H1 (cell line): ENCODE measurements at regions not wholly inside any gene's neighbourhood (a gene's known extent, or its start where the extent isn't known, plus 50 kb on each side); places are given as distances from the start of the nearest gene placed in this dataset.

Experiments used
- CTCF ChIA-PET: fragments of 300-600 bp; sonication (Branson Sonifier 250); formaldehyde crosslinking; loops from one replicate; lab custom pipeline; 2021; ENCODE audit not compliant: partially characterized antibody; lab: Charles Lee
- POLR2A ChIA-PET: fragments of 300-600 bp; sonication (Branson Sonifier 250); formaldehyde crosslinking; loops from one replicate; lab custom pipeline; 2021; ENCODE audit warnings: inconsistent platforms; ENCODE audit not compliant: partially characterized antibody; lab: Charles Lee
- DNase-seq, 2 experiments: peaks; one replicate each; pipeline versions ENCODE4 v3.0.0 to v3.0.0-alpha.2; 2010 to 2022; ENCODE audit warnings: low spot score in 2 of 2, low read depth in 1 of 2, mixed read lengths in 1 of 2
- FAIRE-seq: peaks from 2 replicates; lab custom pipeline; 2011; peaks lifted over from hg19 to GRCh38; lab: Jason Lieb, UNC
- H2AFZ ChIP-seq: 2 replicates; pipeline ENCODE4 v1.8.1; 2012; ENCODE audit warnings: low read length, inconsistent platforms
- H2AK5ac ChIP-seq: 2 replicates; pipeline ENCODE4 v1.6.1; 2013; ENCODE audit warnings: low read depth, low read length
- H2BK120ac ChIP-seq: replicated peaks from 2 replicates; pipeline ENCODE3; 2013; ENCODE audit warnings: low read depth, low read length, inconsistent platforms
- H2BK12ac ChIP-seq: 2 replicates; pipeline ENCODE4 v1.6.1; 2013; ENCODE audit warnings: low read depth, low read length
- H2BK15ac ChIP-seq: 2 replicates; pipeline ENCODE4 v1.6.1; 2013; ENCODE audit warnings: low read length
- H2BK20ac ChIP-seq: 2 replicates; pipeline ENCODE4 v1.6.1; 2013; ENCODE audit warnings: low read length
- H2BK5ac ChIP-seq: 2 replicates; pipeline ENCODE4 v1.6.1; 2013; ENCODE audit warnings: low read depth, low read length
- H3K14ac ChIP-seq: 2 replicates; pipeline ENCODE4 v1.6.1; 2013; ENCODE audit warnings: inconsistent platforms; ENCODE audit not compliant: insufficient read length
- H3K18ac ChIP-seq: 2 replicates; pipeline ENCODE4 v1.6.1; 2013; ENCODE audit warnings: low read length; ENCODE audit errors: extremely low read depth
- H3K23ac ChIP-seq: 2 replicates; pipeline ENCODE4 v1.6.1; 2013; ENCODE audit warnings: inconsistent platforms; ENCODE audit not compliant: insufficient read length
- H3K23me2 ChIP-seq: 2 replicates; pipeline ENCODE4 v1.6.1; 2013; ENCODE audit warnings: low read depth, low read length
- H3K27ac ChIP-seq: 2 replicates; pipeline ENCODE4 v1.6.1; 2011; ENCODE audit warnings: low read depth, low read length, inconsistent platforms
- H3K27me3 ChIP-seq, 4 experiments: replicated peaks in 1 of 4; 1 replicate in 1 of 4; 2 replicates in 3 of 4; pipeline versions ENCODE4 v1.6.1 to v1.8.1; 2011 to 2013; ENCODE audit warnings: low read length in 3 of 4, mild to moderate bottlenecking in 3 of 4, inconsistent platforms in 2 of 4, mixed read lengths in 2 of 4, moderate library complexity in 1 of 4; ENCODE audit not compliant: control insufficient read depth in 3 of 4, insufficient read depth in 3 of 4; ENCODE audit errors: extremely low read depth in 1 of 4
- H3K36me3 ChIP-seq, 4 experiments: 2 replicates each; pipeline versions ENCODE4 v1.6.1 to v1.8.1; 2011 to 2013; ENCODE audit warnings: mild to moderate bottlenecking in 4 of 4, low read length in 3 of 4, moderate library complexity in 2 of 4, control low read depth in 1 of 4, inconsistent platforms in 1 of 4; ENCODE audit not compliant: insufficient read depth in 4 of 4, control insufficient read depth in 2 of 4
- H3K4ac ChIP-seq: replicated peaks from 2 replicates; pipeline ENCODE3; 2013; ENCODE audit warnings: low read length, low read depth, mixed read lengths, inconsistent platforms; ENCODE audit not compliant: insufficient read length
- H3K4me1 ChIP-seq, 4 experiments: replicated peaks in 1 of 4; 1 replicate in 1 of 4; 2 replicates in 3 of 4; pipeline versions ENCODE4 v1.6.1 to v1.8.1; 2011 to 2013; ENCODE audit warnings: low read length in 3 of 4, inconsistent platforms in 2 of 4, mixed read lengths in 1 of 4; ENCODE audit not compliant: insufficient read depth in 4 of 4, control insufficient read depth in 3 of 4
- H3K4me2 ChIP-seq, 2 experiments: 2 replicates each; pipeline versions ENCODE4 v1.6.1 to v1.8.1; 2011 to 2013; ENCODE audit warnings: low read depth in 2 of 2, low read length in 2 of 2, control low read depth in 1 of 2, inconsistent platforms in 1 of 2, mild to moderate bottlenecking in 1 of 2; ENCODE audit not compliant: insufficient read depth in 1 of 2
- H3K4me3 ChIP-seq, 4 experiments: fragments of 200-600, 300-600 bp in 1 of 4; sonication (generic), shearing (Covaris generic), sonication (Bioruptor Twin) in 1 of 4; 2 replicates each; pipeline versions ENCODE4 v1.5.1 to v1.8.1; 2011 to 2016; ENCODE audit warnings: low read length in 4 of 4, low read depth in 3 of 4, control low read depth in 2 of 4, inconsistent platforms in 2 of 4, mild to moderate bottlenecking in 2 of 4, mixed read lengths in 1 of 4, moderate library complexity in 1 of 4; ENCODE audit not compliant: insufficient read depth in 2 of 4; ENCODE audit errors: extremely low read depth in 1 of 4
- H3K56ac ChIP-seq: replicated peaks from 2 replicates; pipeline ENCODE3; 2013; ENCODE audit warnings: low read depth, mild to moderate bottlenecking, mixed read lengths, low read length, inconsistent platforms; ENCODE audit not compliant: insufficient read length
- H3K79me1 ChIP-seq: 2 replicates; pipeline ENCODE4 v1.6.1; 2013; ENCODE audit warnings: low read depth, low read length, control low read depth
- H3K79me2 ChIP-seq, 2 experiments: 2 replicates each; pipeline versions ENCODE4 v1.6.1 to v1.8.1; 2012 to 2013; ENCODE audit warnings: low read length in 2 of 2, mild to moderate bottlenecking in 2 of 2, inconsistent platforms in 1 of 2; ENCODE audit not compliant: insufficient read depth in 2 of 2, control insufficient read depth in 1 of 2
- H3K9ac ChIP-seq, 4 experiments: replicated peaks in 1 of 4; 1 replicate in 1 of 4; 2 replicates in 3 of 4; pipeline versions ENCODE4 v1.6.1 to v1.8.1; 2011 to 2013; ENCODE audit warnings: low read depth in 3 of 4, low read length in 3 of 4, control low read depth in 2 of 4, mild to moderate bottlenecking in 2 of 4, moderate library complexity in 2 of 4, inconsistent platforms in 1 of 4; ENCODE audit errors: extremely low read depth in 1 of 4
- H3K9me3 ChIP-seq, 2 experiments: 2 replicates each; pipeline versions ENCODE4 v1.6.1 to v1.8.1; 2012 to 2013; ENCODE audit warnings: mild to moderate bottlenecking in 2 of 2, moderate library complexity in 2 of 2, control low read depth in 1 of 2, inconsistent platforms in 1 of 2, low read depth in 1 of 2, low read length in 1 of 2, mixed read lengths in 1 of 2; ENCODE audit not compliant: insufficient read depth in 2 of 2
- H4K20me1 ChIP-seq, 2 experiments: replicated peaks in 1 of 2; 2 replicates each; pipeline versions ENCODE3 to v1.8.1; 2011 to 2013; ENCODE audit warnings: inconsistent platforms in 2 of 2, low read length in 2 of 2, mild to moderate bottlenecking in 1 of 2; ENCODE audit not compliant: insufficient read depth in 2 of 2, control insufficient read depth in 1 of 2
- H4K5ac ChIP-seq: 2 replicates; pipeline ENCODE4 v1.6.1; 2013; ENCODE audit warnings: low read length, low read depth, mixed read lengths, inconsistent platforms; ENCODE audit not compliant: insufficient read length
- H4K8ac ChIP-seq: 2 replicates; pipeline ENCODE4 v1.8.0; 2013; ENCODE audit warnings: mild to moderate bottlenecking, moderate library complexity, low read length, inconsistent platforms; ENCODE audit not compliant: insufficient read depth; ENCODE audit errors: extremely low read depth
- H4K91ac ChIP-seq: replicated peaks from 2 replicates; pipeline ENCODE3; 2013; ENCODE audit warnings: low read length, mixed read lengths, inconsistent platforms; ENCODE audit not compliant: insufficient read length
- WGBS, 2 experiments: shearing (Covaris generic) in 1 of 2; methylation state at CpG; one replicate each; pipeline versions ENCODE4 v1.1.6 to v1.1.7; 2013 to 2015; ENCODE audit warnings: low lambda C conversion rate in 2 of 2, mixed read lengths in 2 of 2, inconsistent platforms in 1 of 2, low coverage in 1 of 2, missing lambda C conversion rate in 1 of 2; ENCODE audit not compliant: insufficient replicate concordance in 2 of 2, insufficient coverage in 1 of 2, insufficient read length in 1 of 2; ENCODE audit errors: extremely low coverage in 1 of 2, missing lambda C conversion rate in 1 of 2; 5-methylcytosine and 5-hydroxymethylcytosine counted together
- TF ChIP-seq, protein P1 (sequence below): IDR thresholded peaks from 2 replicates; pipeline ENCODE4 v1.6.1; 2011; ENCODE audit warnings: low read depth, mild to moderate bottlenecking, low read length; ENCODE audit not compliant: insufficient read depth

DNA sequence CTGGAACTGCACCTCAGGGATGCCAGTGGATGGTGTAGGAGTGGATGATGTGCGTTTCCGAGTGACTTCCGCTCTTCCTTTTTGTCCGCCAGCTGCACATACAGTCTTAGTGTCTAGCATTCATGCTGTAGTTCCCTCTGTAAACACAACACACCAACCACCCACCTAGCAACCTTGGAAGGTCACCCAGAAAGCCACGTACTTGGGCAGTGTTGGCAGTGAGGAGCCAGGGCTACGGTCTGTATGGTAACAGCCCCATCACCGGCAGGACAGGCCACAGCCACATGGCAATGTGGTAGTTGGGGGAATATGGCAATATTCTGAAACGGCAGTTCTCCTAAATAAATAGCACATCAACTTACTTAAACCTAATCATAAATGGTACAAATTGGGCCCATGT is 613.5 kb upstream of the MGMT start:
- Histone ChIP-seq H4K8ac (no peak overlapping the region), H4K20me1 (no peaks in the 10 kb centered on the region), H3K27ac (no peak overlapping the region), H2BK12ac (no peak overlapping the region), H3K9ac (no peak overlapping the region), H3K18ac (no peak overlapping the region), H2BK20ac (no peak overlapping the region), H3K23me2 (no peaks in the 10 kb centered on the region), H4K91ac (no peak overlapping the region), H2AK5ac (no peak overlapping the region), H2BK120ac (no peak overlapping the region), H3K14ac (no peak overlapping the region), H3K23ac (no peak overlapping the region), H3K4me2 (no peak overlapping the region), H3K27me3 (no peaks in the 10 kb centered on the region), H2BK15ac (no peak overlapping the region), H2AFZ (no peak overlapping the region), H3K4me1 (peaks cover 0 to 4% (median 0%) of the 10 kb centered on the region in 4 experiments; a peak in 3 of 7 replicates), H2BK5ac (no peak overlapping the region), H3K56ac (no peak overlapping the region), H3K36me3 (no peaks in the 10 kb centered on the region), H3K4ac (no peak overlapping the region), H3K4me3 (no peak overlapping the region), H3K9me3 (no peaks in the 10 kb centered on the region), H3K79me2 (no peaks in the 10 kb centered on the region), H3K79me1 (no peaks in the 10 kb centered on the region), H4K5ac (no peak overlapping the region)
- no peak for FAIRE-seq
- WGBS, 2 experiments, result 93% methylated on average over 8 of the region's 8 CpGs; no CpG with 5 or more reads in 1 of the 2 experiments
- POLR2A ChIA-PET, result no interaction called here
- DNase-seq, result peak in 1 of 2 experiments; percentile 20
- TF ChIP-seq, protein P1, sequence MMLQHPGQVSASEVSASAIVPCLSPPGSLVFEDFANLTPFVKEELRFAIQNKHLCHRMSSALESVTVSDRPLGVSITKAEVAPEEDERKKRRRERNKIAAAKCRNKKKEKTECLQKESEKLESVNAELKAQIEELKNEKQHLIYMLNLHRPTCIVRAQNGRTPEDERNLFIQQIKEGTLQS, result no peak
- CTCF ChIA-PET, result no interaction called here
